K562 (cell line): ENCODE measurements at regions not wholly inside any gene's neighbourhood (a gene's known extent, or its start where the extent isn't known, plus 50 kb on each side); places are given as distances from the start of the nearest gene placed in this dataset.

ENCODE experiments used
- ATAC-seq: fragments of 200-7000 bp; cut with Tn5 transposase; 3 replicates; pipeline ENCODE4 v1.9.1; 2020; ENCODE audit warnings: moderate library complexity
- BruUV-seq: library from RNA; stranded (reverse); fragments of 400-500 nt; replicated peaks from 2 replicates; lab custom pipeline; 2021; lab: Mats Ljungman, UMichigan
- CTCF ChIA-PET: fragments of 300-600 bp; formaldehyde crosslinking; extraction: SDS; loops from one replicate; lab custom pipeline; 2021; ENCODE audit warnings: low intra/inter-chr PET ratio; lab: Yijun Ruan, JAX
- POLR2A ChIA-PET: fragments of 300-600, 350-650 bp; sonication (Branson Sonifier 250); formaldehyde crosslinking; extraction: SDS; loops from one replicate; lab custom pipeline; 2021; ENCODE audit warnings: antibody characterized with exemption, inconsistent platforms; lab: Yijun Ruan, JAX
- DNase-seq, 4 experiments: peaks; one replicate each; pipeline versions ENCODE4 v3.0.0 to v3.0.0-alpha.2; 2011 to 2018; ENCODE audit warnings: low spot score in 3 of 4, mixed read lengths in 3 of 4; ENCODE audit errors: extremely low read depth in 1 of 4
- FAIRE-seq: peaks from 2 replicates; lab custom pipeline; 2011; peaks lifted over from hg19 to GRCh38; lab: Jason Lieb, UNC
- H2AFZ ChIP-seq: 2 replicates; pipeline ENCODE4 v1.6.0; 2011; ENCODE audit warnings: low read depth, low read length, control low read depth, inconsistent platforms
- H3K27ac ChIP-seq: fragments of 200-600 bp; 3 replicates; pipeline ENCODE4 v1.8.0; 2011; ENCODE audit warnings: low read depth, mild to moderate bottlenecking, control low read depth, inconsistent platforms, low read length, moderate library complexity, mixed read lengths; ENCODE audit errors: extremely low read depth
- H3K27me3 ChIP-seq, 2 experiments: fragments of 300-600 bp in 1 of 2; 2 replicates in 1 of 2; 3 replicates in 1 of 2; pipeline versions ENCODE4 v1.6.0 to v1.8.0; 2011; ENCODE audit warnings: inconsistent platforms in 2 of 2, low read length in 2 of 2, mild to moderate bottlenecking in 1 of 2, mixed read lengths in 1 of 2, moderate library complexity in 1 of 2; ENCODE audit not compliant: control insufficient read depth in 2 of 2, insufficient read depth in 2 of 2
- H3K36me3 ChIP-seq: fragments of 300-600 bp; 3 replicates; pipeline ENCODE4 v1.8.0; 2011; ENCODE audit warnings: mild to moderate bottlenecking, low read length, inconsistent platforms; ENCODE audit not compliant: control insufficient read depth, insufficient read depth
- H3K4me1 ChIP-seq, 2 experiments: fragments of 200-600 bp in 1 of 2; replicated peaks in 1 of 2; 2 replicates in 1 of 2; 3 replicates in 1 of 2; pipeline versions ENCODE4 v1.5.1 to v1.8.0; 2011; ENCODE audit warnings: inconsistent platforms in 2 of 2, low read length in 2 of 2, mild to moderate bottlenecking in 1 of 2, mixed read lengths in 1 of 2, moderate library complexity in 1 of 2; ENCODE audit not compliant: control insufficient read depth in 2 of 2, insufficient read depth in 2 of 2
- H3K4me2 ChIP-seq: 2 replicates; pipeline ENCODE4 v1.6.1; 2011; ENCODE audit warnings: low read length, control low read depth, inconsistent platforms, mixed read lengths; ENCODE audit not compliant: insufficient read depth
- H3K4me3 ChIP-seq: fragments of 200-600 bp; sonication (generic), shearing (Covaris generic); 2 replicates; pipeline ENCODE4 v1.5.1; 2016; ENCODE audit warnings: control low read depth, inconsistent platforms
- H3K79me2 ChIP-seq: fragments of 200-600 bp; 3 replicates; pipeline ENCODE4 v1.8.0; 2011; ENCODE audit warnings: low read length, inconsistent platforms; ENCODE audit not compliant: control insufficient read depth, insufficient read depth
- H3K9ac ChIP-seq, 2 experiments: 2 replicates each; pipeline versions ENCODE4 v1.6.0 to v1.6.1; 2011; ENCODE audit warnings: low read depth in 2 of 2, low read length in 2 of 2, control low read depth in 1 of 2, inconsistent platforms in 1 of 2, mild to moderate bottlenecking in 1 of 2, mixed read lengths in 1 of 2; ENCODE audit not compliant: insufficient read depth in 1 of 2
- H3K9me1 ChIP-seq: one replicate; pipeline ENCODE4 v1.6.0; 2011; ENCODE audit warnings: inconsistent platforms, mild to moderate bottlenecking, low read length, moderate library complexity; ENCODE audit not compliant: control insufficient read depth, insufficient read depth
- H3K9me3 ChIP-seq: replicated peaks from 2 replicates; pipeline ENCODE4 v1.5.1; 2011; ENCODE audit warnings: low read depth, low read length, inconsistent platforms; ENCODE audit not compliant: control insufficient read depth, insufficient read depth
- H4K20me1 ChIP-seq: replicated peaks from 2 replicates; pipeline ENCODE4 v1.6.1; 2011; ENCODE audit warnings: low read length, inconsistent platforms, mixed read lengths; ENCODE audit not compliant: control insufficient read depth, insufficient read depth
- ARHGAP35 ChIP-seq: fragments of 450-650 bp; IDR thresholded peaks from 2 replicates; pipeline ENCODE4 v1.6.1; 2018; ENCODE audit not compliant: partially characterized antibody
- ARID1B ChIP-seq: fragments of 450-650 bp; IDR thresholded peaks from 2 replicates; pipeline ENCODE4 v1.6.1; 2016; ENCODE audit warnings: antibody characterized with exemption, mild to moderate bottlenecking, inconsistent platforms
- PHB ChIP-seq: fragments of 250-450 bp; sonication (Bioruptor Pico); IDR thresholded peaks from 2 replicates; pipeline ENCODE4 v1.5.0; 2021
- PURB ChIP-seq: sonication (generic); formaldehyde crosslinking; IDR thresholded peaks from 2 replicates; pipeline ENCODE4 v1.9.0; 2021; ENCODE audit warnings: low read depth, mild to moderate bottlenecking, missing genetic modification reagents
- SIRT6 ChIP-seq: IDR thresholded peaks from one replicate; pipeline ENCODE4 v1.6.1; 2012; ENCODE audit warnings: low read depth, mild to moderate bottlenecking, control low read depth, inconsistent platforms, low read length, moderate library complexity
- UBTF ChIP-seq, 2 experiments: IDR thresholded peaks; 2 replicates each; pipeline ENCODE4 v1.6.1; 2012; ENCODE audit warnings: improper control_type of control experiment in 2 of 2, low read depth in 2 of 2, low read length in 2 of 2, borderline replicate concordance in 1 of 2
- YBX1 ChIP-seq: fragments of 450-650 bp; IDR thresholded peaks from 2 replicates; pipeline ENCODE4 v1.7.1; 2016; ENCODE audit warnings: mild to moderate bottlenecking
- YY1 ChIP-seq, 3 experiments: IDR thresholded peaks; 2 replicates each; pipeline ENCODE4 v1.6.1; 2011; ENCODE audit warnings: low read length in 2 of 3, mild to moderate bottlenecking in 2 of 3, moderate library complexity in 2 of 3, borderline replicate concordance in 1 of 3, control low read depth in 1 of 3, low read depth in 1 of 3; ENCODE audit not compliant: insufficient read depth in 3 of 3, insufficient replicate concordance in 2 of 3, control insufficient read depth in 1 of 3, insufficient read length in 1 of 3; ENCODE audit errors: extremely low read depth in 1 of 3
- ZBTB17 ChIP-seq: fragments of 450-650 bp; formaldehyde crosslinking; IDR thresholded peaks from 2 replicates; pipeline ENCODE4 v1.4.0; 2020; ENCODE audit warnings: mild to moderate bottlenecking
- ZNF780A ChIP-seq: fragments of 250-450 bp; sonication (Bioruptor Pico); IDR thresholded peaks from 2 replicates; pipeline ENCODE4 v1.5.0; 2021; ENCODE audit warnings: mild to moderate bottlenecking
- WGBS: fragments of 100-300 bp; shearing (Covaris generic); methylation state at CpG from one replicate; pipeline ENCODE4 v1.1.6; 2016; ENCODE audit warnings: low coverage, mixed read lengths; ENCODE audit not compliant: insufficient coverage; ENCODE audit errors: missing lambda C conversion rate; 5-methylcytosine and 5-hydroxymethylcytosine counted together
- in situ Hi-C: fragments of 300-500 bp; cut with MboI; formaldehyde crosslinking; loops from 4 replicates; pipeline ENCODE4 v1.15.0; 2018; ENCODE audit warnings: inconsistent platforms, mixed read lengths
- intact Hi-C: fragments of 100-400 bp; cut with micrococcal nuclease; formaldehyde crosslinking; loops from 2 replicates; pipeline ENCODE4 v1.14.2; 2022
- TF ChIP-seq, protein P1 (sequence below), 3 experiments: fragments of 200-800 bp in 1 of 3; fragments of 250-450 bp in 1 of 3; fragments of 450-650 bp in 1 of 3; sonication (Bioruptor Pico) in 1 of 3; sonication (Bioruptor generic) in 1 of 3; formaldehyde crosslinking in 1 of 3; IDR thresholded peaks; 2 replicates each; pipeline versions ENCODE4 v1.6.1 to v1.8.0; 2016 to 2022; ENCODE audit warnings: mild to moderate bottlenecking in 2 of 3, missing genetic modification characterization in 2 of 3, missing compliant biosample characterization in 1 of 3, moderate library complexity in 1 of 3
- TF ChIP-seq, protein P2 (sequence below): fragments of 450-650 bp; formaldehyde crosslinking; IDR thresholded peaks from 2 replicates; pipeline ENCODE4 v1.4.0; 2020; ENCODE audit warnings: mild to moderate bottlenecking, moderate library complexity

DNA sequence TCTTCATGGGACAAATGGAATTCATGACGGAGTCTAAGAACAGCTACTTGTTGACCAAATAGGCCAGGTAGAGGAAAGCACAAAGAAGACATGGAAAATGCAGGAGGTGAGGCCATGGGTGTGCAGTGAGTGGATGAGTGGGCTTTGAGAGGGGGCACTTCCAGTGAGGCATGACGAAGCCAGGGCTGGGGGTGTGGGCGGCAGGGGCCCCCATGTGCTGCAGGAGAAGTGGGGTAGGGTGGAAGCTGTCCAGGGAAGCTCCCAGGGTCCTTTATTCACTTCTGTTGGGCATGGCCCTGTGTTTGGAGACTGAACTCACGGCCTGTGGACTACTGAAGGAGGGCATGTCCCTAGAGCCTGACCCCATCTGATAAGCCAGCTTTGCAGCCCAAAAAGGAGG, 127.6 kb upstream of the SLC25A48 start:
- no peak overlapping the region for H2AFZ ChIP-seq
- ATAC-seq (no peak), DNase-seq (no peak), FAIRE-seq (no peak)
- H4K20me1 ChIP-seq, result peaks cover 7% of the 10 kb centered on the region; the same call in 1 of the 2 replicates
- intact Hi-C loops (no loop called here), in situ Hi-C loops (no loop called here)
- H3K79me2 ChIP-seq, result no peaks in the 10 kb centered on the region
- WGBS, result 6% methylated on average over 4 of the region's 4 CpGs
- H3K27ac ChIP-seq, result no peak overlapping the region
- CTCF ChIA-PET, result no interaction called here
- no peak for TF ChIP-seq UBTF (IDR thresholded peaks at IDR 0.05; ENCODE audit: borderline replicate concordance in 1 of 2, low read depth in 2 of 2, low read length in 2 of 2)
- TF ChIP-seq YY1 (IDR thresholded peaks at IDR 0.05; ENCODE audit: borderline replicate concordance in 1 of 3, control insufficient read depth in 1 of 3, extremely low read depth in 1 of 3, insufficient read depth in 3 of 3, insufficient read length in 1 of 3, insufficient replicate concordance in 2 of 3, low read depth in 1 of 3, low read length in 2 of 3), result no peak
- TF ChIP-seq SIRT6, result no peak
- TF ChIP-seq, protein P1, sequence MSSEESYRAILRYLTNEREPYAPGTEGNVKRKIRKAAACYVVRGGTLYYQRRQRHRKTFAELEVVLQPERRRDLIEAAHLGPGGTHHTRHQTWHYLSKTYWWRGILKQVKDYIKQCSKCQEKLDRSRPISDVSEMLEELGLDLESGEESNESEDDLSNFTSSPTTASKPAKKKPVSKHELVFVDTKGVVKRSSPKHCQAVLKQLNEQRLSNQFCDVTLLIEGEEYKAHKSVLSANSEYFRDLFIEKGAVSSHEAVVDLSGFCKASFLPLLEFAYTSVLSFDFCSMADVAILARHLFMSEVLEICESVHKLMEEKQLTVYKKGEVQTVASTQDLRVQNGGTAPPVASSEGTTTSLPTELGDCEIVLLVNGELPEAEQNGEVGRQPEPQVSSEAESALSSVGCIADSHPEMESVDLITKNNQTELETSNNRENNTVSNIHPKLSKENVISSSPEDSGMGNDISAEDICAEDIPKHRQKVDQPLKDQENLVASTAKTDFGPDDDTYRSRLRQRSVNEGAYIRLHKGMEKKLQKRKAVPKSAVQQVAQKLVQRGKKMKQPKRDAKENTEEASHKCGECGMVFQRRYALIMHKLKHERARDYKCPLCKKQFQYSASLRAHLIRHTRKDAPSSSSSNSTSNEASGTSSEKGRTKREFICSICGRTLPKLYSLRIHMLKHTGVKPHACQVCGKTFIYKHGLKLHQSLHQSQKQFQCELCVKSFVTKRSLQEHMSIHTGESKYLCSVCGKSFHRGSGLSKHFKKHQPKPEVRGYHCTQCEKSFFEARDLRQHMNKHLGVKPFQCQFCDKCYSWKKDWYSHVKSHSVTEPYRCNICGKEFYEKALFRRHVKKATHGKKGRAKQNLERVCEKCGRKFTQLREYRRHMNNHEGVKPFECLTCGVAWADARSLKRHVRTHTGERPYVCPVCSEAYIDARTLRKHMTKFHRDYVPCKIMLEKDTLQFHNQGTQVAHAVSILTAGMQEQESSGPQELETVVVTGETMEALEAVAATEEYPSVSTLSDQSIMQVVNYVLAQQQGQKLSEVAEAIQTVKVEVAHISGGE (CRISPR knock-in tag; IDR thresholded peaks at IDR 0.05), result no peak
- no peak for TF ChIP-seq ARHGAP35
- TF ChIP-seq, protein P2, sequence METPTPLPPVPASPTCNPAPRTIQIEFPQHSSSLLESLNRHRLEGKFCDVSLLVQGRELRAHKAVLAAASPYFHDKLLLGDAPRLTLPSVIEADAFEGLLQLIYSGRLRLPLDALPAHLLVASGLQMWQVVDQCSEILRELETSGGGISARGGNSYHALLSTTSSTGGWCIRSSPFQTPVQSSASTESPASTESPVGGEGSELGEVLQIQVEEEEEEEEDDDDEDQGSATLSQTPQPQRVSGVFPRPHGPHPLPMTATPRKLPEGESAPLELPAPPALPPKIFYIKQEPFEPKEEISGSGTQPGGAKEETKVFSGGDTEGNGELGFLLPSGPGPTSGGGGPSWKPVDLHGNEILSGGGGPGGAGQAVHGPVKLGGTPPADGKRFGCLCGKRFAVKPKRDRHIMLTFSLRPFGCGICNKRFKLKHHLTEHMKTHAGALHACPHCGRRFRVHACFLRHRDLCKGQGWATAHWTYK (CRISPR knock-in tag), result no peak
- no peak for TF ChIP-seq YBX1
- no peak for TF ChIP-seq PURB (CRISPR knock-in tag)
- TF ChIP-seq PHB, result no peak
- no peak for TF ChIP-seq ARID1B
- TF ChIP-seq ZNF780A (CRISPR knock-in tag), result no peak
- TF ChIP-seq ZBTB17 (CRISPR knock-in tag), result no peak
- no peak overlapping the region for H3K9ac ChIP-seq
- no peaks in the 10 kb centered on the region for H3K9me3 ChIP-seq
- H3K4me2 ChIP-seq, result no peak overlapping the region
- no peaks in the 10 kb centered on the region for H3K9me1 ChIP-seq
- H3K27me3 ChIP-seq, result peaks cover 2 to 34% of the 10 kb centered on the region in 2 experiments; a peak in 2 of 5 replicates
- no peaks in the 10 kb centered on the region for H3K4me1 ChIP-seq
- no peaks in the 10 kb centered on the region for H3K36me3 ChIP-seq
- H3K4me3 ChIP-seq, result no peak overlapping the region
- POLR2A ChIA-PET, result interaction anchor here (0.9 kb wide), 1 partner anchor 58 kb away, joined by 4 read pairs; no protein-coding TSS in a partner anchor
- no TSS peak for BruUV-seq
